ENCODE measurements at regions not wholly inside any gene's neighbourhood (a gene's known extent, or its start where the extent isn't known, plus 50 kb on each side); places are given as distances from the start of the nearest gene placed in this dataset.

DNA sequence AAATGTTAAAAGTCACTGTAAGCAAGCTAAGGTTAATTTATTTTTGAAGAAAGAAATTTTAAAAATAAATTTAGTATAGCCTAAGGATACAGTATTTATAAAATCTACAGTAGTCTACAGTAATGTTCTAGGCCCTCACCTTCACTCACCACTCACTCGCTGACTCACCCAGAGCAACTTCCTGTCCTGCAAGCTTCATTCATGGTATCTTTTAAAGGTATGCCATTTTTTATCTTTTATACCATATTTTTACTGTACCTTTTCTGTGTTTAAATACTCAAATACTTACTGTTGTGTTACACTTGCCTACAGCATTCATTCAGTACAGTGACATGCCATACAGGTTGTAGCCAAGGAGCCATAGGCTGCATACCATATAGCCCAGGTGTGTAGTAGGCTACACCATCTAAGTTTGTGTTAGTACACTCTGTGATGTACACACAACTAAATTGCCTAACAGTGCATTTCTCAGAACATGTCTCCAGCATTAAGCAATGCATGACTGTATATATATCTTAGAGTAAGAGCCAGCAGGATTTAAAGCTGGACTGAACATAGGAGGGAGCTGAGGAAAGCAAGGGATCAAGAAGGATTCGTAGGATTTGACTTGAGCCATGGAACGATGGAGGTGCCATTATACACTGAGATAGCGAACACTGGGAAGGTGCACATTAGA lies 83.1 kb upstream of the KLF7 start:
- TF ChIP-seq EP300 (IDR thresholded peaks at IDR 0.05; ENCODE audit: borderline replicate concordance) (no peak), FOXM1 (IDR thresholded peaks at IDR 0.05; ENCODE audit: borderline replicate concordance, low read depth) (no peak), CEBPB (IDR thresholded peaks at IDR 0.05) (no peak), YY1 (IDR thresholded peaks at IDR 0.05; ENCODE audit: low read depth) (no peak), MAX (IDR thresholded peaks at IDR 0.05) (no peak), CREB1 (IDR thresholded peaks at IDR 0.05; ENCODE audit: low read depth) (no peak), TAF1 (IDR thresholded peaks at IDR 0.05; ENCODE audit: low read depth) (no peak), RAD21 (IDR thresholded peaks at IDR 0.05; ENCODE audit: low read depth) (no peak), ZBTB7A (IDR thresholded peaks at IDR 0.05; ENCODE audit: low read depth) (no peak), EGR1 (IDR thresholded peaks at IDR 0.05) (no peak), TCF12 (IDR thresholded peaks at IDR 0.05; ENCODE audit: low read depth) (no peak), NFIC (IDR thresholded peaks at IDR 0.05) (no peak), TEAD4 (IDR thresholded peaks at IDR 0.05) (no peak)
- TF ChIP-seq, protein P1, sequence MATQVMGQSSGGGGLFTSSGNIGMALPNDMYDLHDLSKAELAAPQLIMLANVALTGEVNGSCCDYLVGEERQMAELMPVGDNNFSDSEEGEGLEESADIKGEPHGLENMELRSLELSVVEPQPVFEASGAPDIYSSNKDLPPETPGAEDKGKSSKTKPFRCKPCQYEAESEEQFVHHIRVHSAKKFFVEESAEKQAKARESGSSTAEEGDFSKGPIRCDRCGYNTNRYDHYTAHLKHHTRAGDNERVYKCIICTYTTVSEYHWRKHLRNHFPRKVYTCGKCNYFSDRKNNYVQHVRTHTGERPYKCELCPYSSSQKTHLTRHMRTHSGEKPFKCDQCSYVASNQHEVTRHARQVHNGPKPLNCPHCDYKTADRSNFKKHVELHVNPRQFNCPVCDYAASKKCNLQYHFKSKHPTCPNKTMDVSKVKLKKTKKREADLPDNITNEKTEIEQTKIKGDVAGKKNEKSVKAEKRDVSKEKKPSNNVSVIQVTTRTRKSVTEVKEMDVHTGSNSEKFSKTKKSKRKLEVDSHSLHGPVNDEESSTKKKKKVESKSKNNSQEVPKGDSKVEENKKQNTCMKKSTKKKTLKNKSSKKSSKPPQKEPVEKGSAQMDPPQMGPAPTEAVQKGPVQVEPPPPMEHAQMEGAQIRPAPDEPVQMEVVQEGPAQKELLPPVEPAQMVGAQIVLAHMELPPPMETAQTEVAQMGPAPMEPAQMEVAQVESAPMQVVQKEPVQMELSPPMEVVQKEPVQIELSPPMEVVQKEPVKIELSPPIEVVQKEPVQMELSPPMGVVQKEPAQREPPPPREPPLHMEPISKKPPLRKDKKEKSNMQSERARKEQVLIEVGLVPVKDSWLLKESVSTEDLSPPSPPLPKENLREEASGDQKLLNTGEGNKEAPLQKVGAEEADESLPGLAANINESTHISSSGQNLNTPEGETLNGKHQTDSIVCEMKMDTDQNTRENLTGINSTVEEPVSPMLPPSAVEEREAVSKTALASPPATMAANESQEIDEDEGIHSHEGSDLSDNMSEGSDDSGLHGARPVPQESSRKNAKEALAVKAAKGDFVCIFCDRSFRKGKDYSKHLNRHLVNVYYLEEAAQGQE (IDR thresholded peaks at IDR 0.05; ENCODE audit: low read depth), result no peak
- TF ChIP-seq, protein P2, sequence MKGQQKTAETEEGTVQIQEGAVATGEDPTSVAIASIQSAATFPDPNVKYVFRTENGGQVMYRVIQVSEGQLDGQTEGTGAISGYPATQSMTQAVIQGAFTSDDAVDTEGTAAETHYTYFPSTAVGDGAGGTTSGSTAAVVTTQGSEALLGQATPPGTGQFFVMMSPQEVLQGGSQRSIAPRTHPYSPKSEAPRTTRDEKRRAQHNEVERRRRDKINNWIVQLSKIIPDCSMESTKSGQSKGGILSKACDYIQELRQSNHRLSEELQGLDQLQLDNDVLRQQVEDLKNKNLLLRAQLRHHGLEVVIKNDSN (IDR thresholded peaks at IDR 0.05), result no peak

DNA sequence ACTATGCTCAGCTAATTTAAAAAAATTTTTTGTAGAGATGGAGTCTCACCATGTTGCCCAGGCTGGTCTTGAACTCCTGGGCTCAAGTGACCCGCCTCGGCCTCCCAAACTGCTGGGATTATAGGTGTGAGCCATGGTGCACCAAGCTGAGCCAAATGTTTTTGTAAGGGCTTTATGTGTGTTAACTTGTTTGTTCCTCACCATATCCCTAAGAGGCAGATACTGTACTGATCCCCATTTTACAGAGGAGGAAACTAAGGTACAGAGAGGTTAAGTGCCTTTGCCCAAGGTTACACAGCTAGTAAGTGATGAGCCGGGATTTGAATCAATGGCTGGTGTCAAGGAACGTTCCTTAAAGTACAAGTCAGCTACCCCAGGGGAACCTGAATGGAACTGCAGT lies 85.3 kb upstream of the KLF7 start:
- TF ChIP-seq, protein P1 (IDR thresholded peaks at IDR 0.05; ENCODE audit: low read depth), result no peak
- TF ChIP-seq EGR1 (IDR thresholded peaks at IDR 0.05) (no peak), YY1 (IDR thresholded peaks at IDR 0.05; ENCODE audit: low read depth) (no peak), NFIC (IDR thresholded peaks at IDR 0.05) (no peak), CREB1 (IDR thresholded peaks at IDR 0.05; ENCODE audit: low read depth) (no peak), RAD21 (IDR thresholded peaks at IDR 0.05; ENCODE audit: low read depth) (no peak), ZBTB7A (IDR thresholded peaks at IDR 0.05; ENCODE audit: low read depth) (no peak), TAF1 (IDR thresholded peaks at IDR 0.05; ENCODE audit: low read depth) (no peak)
- TF ChIP-seq, protein P2 (IDR thresholded peaks at IDR 0.05), result no peak

DNA sequence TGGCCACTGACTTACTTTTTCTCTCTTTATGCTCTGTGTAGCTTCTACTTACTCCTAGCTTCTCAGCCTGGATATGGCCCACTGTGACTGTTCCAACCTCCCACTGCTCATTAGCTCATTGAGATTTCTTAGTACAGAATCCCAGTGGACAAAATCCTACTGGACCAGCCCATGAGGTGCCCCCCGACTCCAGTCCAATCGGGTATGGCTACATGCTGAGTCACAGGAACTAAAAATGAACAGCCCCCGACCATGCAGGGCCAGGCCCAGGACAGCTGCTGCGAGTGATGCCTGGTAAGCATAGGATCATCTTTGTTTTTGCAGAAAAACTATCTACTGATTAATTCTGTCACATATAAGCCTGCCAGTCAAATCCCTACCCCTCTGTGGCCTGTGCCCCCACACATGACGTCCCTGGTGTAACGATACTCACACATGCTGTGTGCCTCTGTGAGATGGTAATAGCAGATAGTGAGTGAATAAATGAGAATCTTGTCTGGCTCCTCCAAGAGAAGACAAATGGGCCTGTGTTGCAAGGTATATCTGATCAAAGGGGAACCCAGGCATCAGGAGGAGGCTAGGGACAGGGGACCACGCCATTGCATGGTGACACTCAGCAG lies 85.9 kb upstream of the KLF7 start:
- no peak for TF ChIP-seq EP300 (IDR thresholded peaks at IDR 0.05; ENCODE audit: borderline replicate concordance)
- TF ChIP-seq, protein P1 (IDR thresholded peaks at IDR 0.05; ENCODE audit: low read depth), result no peak
- no peak for TF ChIP-seq MAX (IDR thresholded peaks at IDR 0.05)
- no peak for TF ChIP-seq TAF1 (IDR thresholded peaks at IDR 0.05; ENCODE audit: low read depth)
- no peak for TF ChIP-seq YY1 (IDR thresholded peaks at IDR 0.05; ENCODE audit: low read depth)
- TF ChIP-seq ZBTB7A (IDR thresholded peaks at IDR 0.05; ENCODE audit: low read depth), result no peak
- no peak for TF ChIP-seq FOXM1 (IDR thresholded peaks at IDR 0.05; ENCODE audit: borderline replicate concordance, low read depth)
- TF ChIP-seq EGR1 (IDR thresholded peaks at IDR 0.05), result no peak

DNA sequence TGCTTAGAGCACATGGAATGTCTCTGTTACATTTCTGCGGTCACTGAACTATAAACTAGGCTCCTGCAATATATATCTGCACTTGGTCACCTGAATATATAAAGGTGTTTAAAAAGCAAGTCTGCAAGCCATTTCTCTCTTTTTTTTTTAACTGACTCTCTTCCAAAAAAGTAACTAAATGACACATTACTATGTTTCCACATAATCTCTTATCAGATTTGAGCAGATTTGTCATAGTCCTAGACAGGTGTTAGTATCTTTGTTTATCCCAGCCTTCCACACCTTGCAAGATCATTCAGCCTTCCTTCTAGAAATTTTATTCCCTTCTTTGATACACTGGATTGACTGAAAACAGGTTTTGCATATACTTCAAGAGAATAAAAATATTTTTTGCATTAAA lies 86.7 kb upstream of the KLF7 start:
- TF ChIP-seq YY1 (IDR thresholded peaks at IDR 0.05; ENCODE audit: low read depth) (no peak), CEBPB (IDR thresholded peaks at IDR 0.05) (no peak)

Data from Ishikawa (cell line).